ENCODE measurements at regions not wholly inside any gene's neighbourhood (a gene's known extent, or its start where the extent isn't known, plus 50 kb on each side); places are given as distances from the start of the nearest gene placed in this dataset.

DNA sequence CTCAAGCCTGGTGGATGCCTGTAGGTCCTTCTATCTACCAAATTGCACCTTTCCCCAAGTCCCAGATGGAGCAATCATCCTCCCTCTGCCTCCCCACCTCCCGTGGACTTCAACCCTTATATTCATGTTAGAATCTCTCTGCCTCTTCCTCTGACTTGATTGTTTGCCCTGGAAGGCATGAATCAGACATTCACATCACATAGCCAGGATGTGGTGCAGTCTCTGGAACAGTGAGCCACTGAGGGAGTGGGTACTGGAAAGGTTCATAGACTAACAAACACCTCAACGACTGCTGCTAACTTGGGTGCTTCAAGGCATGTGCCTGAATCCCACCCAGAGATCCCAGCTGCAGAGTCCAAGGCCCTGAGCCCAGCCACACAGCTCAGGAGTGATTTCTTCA, 494.0 kb downstream of the TNS3 start:
- H3K27ac ChIP-seq (ENCODE audit: low read depth, low read length) = no peak overlapping the region
- no peak overlapping the region for H3K4ac ChIP-seq (replicated peaks; ENCODE audit: insufficient read length, low read depth, low read length)
- no peaks in the 10 kb centered on the region; a peak in 1 of 7 replicates for H3K27me3 ChIP-seq (replicated peaks in 1 of 4; ENCODE audit: control insufficient read depth in 3 of 4, extremely low read depth in 1 of 4, insufficient read depth in 3 of 4, low read length in 3 of 4)
- no peak overlapping the region for H2BK5ac ChIP-seq (ENCODE audit: low read depth, low read length)
- no peak overlapping the region for H3K56ac ChIP-seq (replicated peaks; ENCODE audit: insufficient read length, low read depth, low read length)
- peak overlapping the region; percentile 28; the same call in 1 of the 2 replicates for H2AFZ ChIP-seq (ENCODE audit: low read length)
- 0 out of 2 replicates have a peak overlapping the region, but pooled peaks have one; percentile 52 for H2BK12ac ChIP-seq (ENCODE audit: low read depth, low read length)
- no peak overlapping the region for H3K4me2 ChIP-seq (ENCODE audit: insufficient read depth in 1 of 2, low read depth in 2 of 2, low read length in 2 of 2)
- H2BK120ac ChIP-seq (replicated peaks; ENCODE audit: low read depth, low read length) = no peak overlapping the region
- H3K9ac ChIP-seq (replicated peaks in 1 of 4; ENCODE audit: extremely low read depth in 1 of 4, low read depth in 3 of 4, low read length in 3 of 4) = no peak overlapping the region
- no peaks in the 10 kb centered on the region for H3K79me2 ChIP-seq (ENCODE audit: control insufficient read depth in 1 of 2, insufficient read depth in 2 of 2, low read length in 2 of 2)
- no peak overlapping the region for H3K14ac ChIP-seq (ENCODE audit: insufficient read length)
- H3K9me3 ChIP-seq (ENCODE audit: insufficient read depth in 2 of 2, low read depth in 1 of 2, low read length in 1 of 2) = no peaks in the 10 kb centered on the region
- no peak for FAIRE-seq
- ChIA-PET CTCF (ENCODE audit: partially characterized antibody) (interaction anchor here (0.5 to 3.2 kb wide), 17 partner anchors 9 to 1170 kb away, joined by 3 to 19 read pairs (median 4); no protein-coding TSS in a partner anchor), POLR2A (ENCODE audit: partially characterized antibody) (no interaction called here)
- no peak overlapping the region for H3K4me3 ChIP-seq (ENCODE audit: extremely low read depth in 1 of 4, insufficient read depth in 2 of 4, low read depth in 3 of 4, low read length in 4 of 4)
- no peak overlapping the region for H3K18ac ChIP-seq (ENCODE audit: extremely low read depth, low read length)
- no peak overlapping the region for H2AK5ac ChIP-seq (ENCODE audit: low read depth, low read length)
- no peaks in the 10 kb centered on the region for H3K36me3 ChIP-seq (ENCODE audit: control insufficient read depth in 2 of 4, insufficient read depth in 4 of 4, low read length in 3 of 4)
- no peak overlapping the region for H3K23ac ChIP-seq (ENCODE audit: insufficient read length)
- no peak overlapping the region for H4K8ac ChIP-seq (ENCODE audit: extremely low read depth, insufficient read depth, low read length)
- 85% methylated on average over 2 of the region's 2 CpGs; no CpG with 5 or more reads in 1 of the 2 experiments for WGBS, 2 experiments (ENCODE audit: extremely low coverage in 1 of 2, insufficient coverage in 1 of 2, insufficient read length in 1 of 2, insufficient replicate concordance in 2 of 2, low coverage in 1 of 2, low lambda C conversion rate in 2 of 2, missing lambda C conversion rate in 1 of 2)
- no peaks in the 10 kb centered on the region for H3K4me1 ChIP-seq (replicated peaks in 1 of 4; ENCODE audit: control insufficient read depth in 3 of 4, insufficient read depth in 4 of 4, low read length in 3 of 4)
- no peaks in the 10 kb centered on the region for H4K20me1 ChIP-seq (replicated peaks in 1 of 2; ENCODE audit: control insufficient read depth in 1 of 2, insufficient read depth in 2 of 2, low read length in 2 of 2)
- H3K23me2 ChIP-seq (ENCODE audit: low read depth, low read length) = no peaks in the 10 kb centered on the region
- DNase-seq (ENCODE audit: low read depth in 1 of 2, low spot score in 2 of 2) = no peak
- H2BK15ac ChIP-seq (ENCODE audit: low read length) = no peak overlapping the region
- H4K91ac ChIP-seq (replicated peaks; ENCODE audit: insufficient read length, low read length) = no peak overlapping the region
- no peak overlapping the region for H2BK20ac ChIP-seq (ENCODE audit: low read length)
- no peak overlapping the region for H4K5ac ChIP-seq (ENCODE audit: insufficient read length, low read depth, low read length)
- no peaks in the 10 kb centered on the region for H3K79me1 ChIP-seq (ENCODE audit: low read depth, low read length)
- no peak for TF ChIP-seq CHD1 (IDR thresholded peaks at IDR 0.05; ENCODE audit: low read depth, low read length)
- TF ChIP-seq, protein P1, sequence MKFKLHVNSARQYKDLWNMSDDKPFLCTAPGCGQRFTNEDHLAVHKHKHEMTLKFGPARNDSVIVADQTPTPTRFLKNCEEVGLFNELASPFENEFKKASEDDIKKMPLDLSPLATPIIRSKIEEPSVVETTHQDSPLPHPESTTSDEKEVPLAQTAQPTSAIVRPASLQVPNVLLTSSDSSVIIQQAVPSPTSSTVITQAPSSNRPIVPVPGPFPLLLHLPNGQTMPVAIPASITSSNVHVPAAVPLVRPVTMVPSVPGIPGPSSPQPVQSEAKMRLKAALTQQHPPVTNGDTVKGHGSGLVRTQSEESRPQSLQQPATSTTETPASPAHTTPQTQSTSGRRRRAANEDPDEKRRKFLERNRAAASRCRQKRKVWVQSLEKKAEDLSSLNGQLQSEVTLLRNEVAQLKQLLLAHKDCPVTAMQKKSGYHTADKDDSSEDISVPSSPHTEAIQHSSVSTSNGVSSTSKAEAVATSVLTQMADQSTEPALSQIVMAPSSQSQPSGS (IDR thresholded peaks at IDR 0.05; ENCODE audit: low read length) = no peak

Measured in H1 (cell line).